ENCODE measurements at regions not wholly inside any gene's neighbourhood (a gene's known extent, or its start where the extent isn't known, plus 50 kb on each side); places are given as distances from the start of the nearest gene placed in this dataset.

GRCh38 chr13:43979492-43979891 lies 99.8 kb downstream of the LACC1 start:
- TF ChIP-seq CTCF (IDR thresholded peaks at IDR 0.05; ENCODE audit: control extremely low read depth, extremely low read depth, low read depth, missing control alignments), result no peak
- DNase-seq (ENCODE audit: extremely low spot score), result no peak
- POLR2A ChIA-PET, result no interaction called here
- CTCF ChIA-PET, result interaction anchor here (1.0 to 1.5 kb wide), 2 partner anchors 14 to 71 kb away, joined by 4 read pairs; no protein-coding TSS in a partner anchor

GRCh38 chr13:43980587-43980986 lies 100.9 kb downstream of the LACC1 start:
- ChIA-PET CTCF (interaction anchor here (1.0 to 1.5 kb wide), 2 partner anchors 15 to 72 kb away, joined by 4 read pairs; no protein-coding TSS in a partner anchor), POLR2A (no interaction called here)
- no peak for DNase-seq (ENCODE audit: extremely low spot score)
- TF ChIP-seq CTCF (IDR thresholded peaks at IDR 0.05; ENCODE audit: control extremely low read depth, extremely low read depth, low read depth, missing control alignments), result no peak

GRCh38 chr13:43981091-43981490 lies 101.4 kb downstream of the LACC1 start:
- no peak for TF ChIP-seq CTCF (IDR thresholded peaks at IDR 0.05; ENCODE audit: control extremely low read depth, extremely low read depth, low read depth, missing control alignments)
- DNase-seq (ENCODE audit: extremely low spot score), result no peak
- CTCF ChIA-PET, result interaction anchor here (1.5 kb wide), 1 partner anchor 16 kb away, joined by 4 read pairs; no protein-coding TSS in a partner anchor
- POLR2A ChIA-PET, result no interaction called here

- DNase-seq (ENCODE audit: extremely low spot score), result no peak
- ChIA-PET CTCF (no interaction called here), POLR2A (no interaction called here)
- no peak for TF ChIP-seq CTCF (IDR thresholded peaks at IDR 0.05; ENCODE audit: control extremely low read depth, extremely low read depth, low read depth, missing control alignments)
Observed at GRCh38 chr13:43981512-43982301, 102.0 kb downstream of the LACC1 start.

GRCh38 chr13:43983373-43983772 lies 103.7 kb downstream of the LACC1 start:
- DNase-seq (ENCODE audit: extremely low spot score), result no peak
- no peak for TF ChIP-seq CTCF (IDR thresholded peaks at IDR 0.05; ENCODE audit: control extremely low read depth, extremely low read depth, low read depth, missing control alignments)
- CTCF ChIA-PET, result interaction anchor here (0.7 kb wide), 1 partner anchor 472 kb away, joined by 3 read pairs; no protein-coding TSS in a partner anchor
- POLR2A ChIA-PET, result no interaction called here

- ChIA-PET CTCF (no interaction called here), POLR2A (no interaction called here)
- no peak for DNase-seq (ENCODE audit: extremely low spot score)
- TF ChIP-seq CTCF (IDR thresholded peaks at IDR 0.05; ENCODE audit: control extremely low read depth, extremely low read depth, low read depth, missing control alignments), result no peak
Observed at GRCh38 chr13:43984292-43984691, 104.6 kb downstream of the LACC1 start.

All from GM10248 (cell line).